ENCODE measurements at regions not wholly inside any gene's neighbourhood (a gene's known extent, or its start where the extent isn't known, plus 50 kb on each side); places are given as distances from the start of the nearest gene placed in this dataset.

GRCh38 chr14:54083549-54084239, 127.1 kb upstream of the BMP4 start:
- TF ChIP-seq CTCF (optimal IDR thresholded peaks at IDR 0.05 in 1 of 3, IDR thresholded peaks at IDR 0.05 in 1 of 3, conservative IDR thresholded peaks at IDR 0.05 in 1 of 3; ENCODE audit: extremely low read depth in 1 of 3, insufficient read depth in 2 of 3, low read length in 3 of 3) (no peak), EZH2 (IDR thresholded peaks at IDR 0.05; ENCODE audit: low read length) (no peak)
